ENCODE measurements at regions not wholly inside any gene's neighbourhood (a gene's known extent, or its start where the extent isn't known, plus 50 kb on each side); places are given as distances from the start of the nearest gene placed in this dataset.

- TF ChIP-seq EZH2phosphoT487 (IDR thresholded peaks at IDR 0.05; ENCODE audit: insufficient read depth, low read depth) (no peak), EZH2 (IDR thresholded peaks at IDR 0.05; ENCODE audit: insufficient read depth, poor library complexity, severe bottlenecking) (no peak)
Observed at GRCh38 chr2:104787298-104788065, 66.4 kb upstream of the POU3F3 start.

All from GM23248 (cell line).